Calu3 (cell line): ENCODE measurements at regions not wholly inside any gene's neighbourhood (a gene's known extent, or its start where the extent isn't known, plus 50 kb on each side); places are given as distances from the start of the nearest gene placed in this dataset.

Source experiments
- BruUV-seq: library from RNA; stranded (reverse); fragments of 400-500 nt; replicated peaks from 2 replicates; lab custom pipeline; 2021; lab: Mats Ljungman, UMichigan
- CTCF ChIA-PET: fragments of 300-600 bp; sonication (Branson Sonifier 250); formaldehyde crosslinking; loops from one replicate; lab custom pipeline; 2022; ENCODE audit warnings: antibody characterized with exemption; lab: Charles Lee
- DNase-seq: peaks from one replicate; pipeline ENCODE4 v3.0.0; 2022
- H3K27ac Mint-ChIP-seq: one replicate; pipeline ENCODE4 v1.8.0; 2022; ENCODE audit warnings: mixed read lengths; ENCODE audit not compliant: unreplicated experiment
- H3K27me3 Mint-ChIP-seq: one replicate; pipeline ENCODE4 v1.8.0; 2022; ENCODE audit warnings: mixed read lengths; ENCODE audit not compliant: unreplicated experiment
- H3K36me3 Mint-ChIP-seq: one replicate; pipeline ENCODE4 v1.8.0; 2022; ENCODE audit warnings: mild to moderate bottlenecking, moderate library complexity, mixed read lengths; ENCODE audit not compliant: insufficient read depth, unreplicated experiment
- H3K4me1 Mint-ChIP-seq: one replicate; pipeline ENCODE4 v1.8.0; 2022; ENCODE audit warnings: mild to moderate bottlenecking, low read depth, mixed read lengths; ENCODE audit not compliant: unreplicated experiment
- H3K4me3 Mint-ChIP-seq: one replicate; pipeline ENCODE4 v1.8.0; 2022; ENCODE audit warnings: mild to moderate bottlenecking, low read depth, moderate library complexity, mixed read lengths; ENCODE audit not compliant: unreplicated experiment
- H3K9me3 Mint-ChIP-seq: one replicate; pipeline ENCODE4 v1.8.0; 2022; ENCODE audit warnings: low read depth, mixed read lengths; ENCODE audit not compliant: unreplicated experiment
- intact Hi-C: fragments of 100-400 bp; cut with micrococcal nuclease; formaldehyde crosslinking; loops from one replicate; pipeline ENCODE4 v1.10.0; 2022; ENCODE audit not compliant: unreplicated experiment
- TF ChIP-seq, protein P1 (sequence below): fragments of 200-600 bp; IDR thresholded peaks from one replicate; pipeline ENCODE4 v1.8.0; 2022; ENCODE audit warnings: antibody characterized with exemption; ENCODE audit not compliant: unreplicated experiment

GRCh38 chr3:66753670-66754069 lies 244.4 kb upstream of the KBTBD8 start:
- TF ChIP-seq, protein P1, sequence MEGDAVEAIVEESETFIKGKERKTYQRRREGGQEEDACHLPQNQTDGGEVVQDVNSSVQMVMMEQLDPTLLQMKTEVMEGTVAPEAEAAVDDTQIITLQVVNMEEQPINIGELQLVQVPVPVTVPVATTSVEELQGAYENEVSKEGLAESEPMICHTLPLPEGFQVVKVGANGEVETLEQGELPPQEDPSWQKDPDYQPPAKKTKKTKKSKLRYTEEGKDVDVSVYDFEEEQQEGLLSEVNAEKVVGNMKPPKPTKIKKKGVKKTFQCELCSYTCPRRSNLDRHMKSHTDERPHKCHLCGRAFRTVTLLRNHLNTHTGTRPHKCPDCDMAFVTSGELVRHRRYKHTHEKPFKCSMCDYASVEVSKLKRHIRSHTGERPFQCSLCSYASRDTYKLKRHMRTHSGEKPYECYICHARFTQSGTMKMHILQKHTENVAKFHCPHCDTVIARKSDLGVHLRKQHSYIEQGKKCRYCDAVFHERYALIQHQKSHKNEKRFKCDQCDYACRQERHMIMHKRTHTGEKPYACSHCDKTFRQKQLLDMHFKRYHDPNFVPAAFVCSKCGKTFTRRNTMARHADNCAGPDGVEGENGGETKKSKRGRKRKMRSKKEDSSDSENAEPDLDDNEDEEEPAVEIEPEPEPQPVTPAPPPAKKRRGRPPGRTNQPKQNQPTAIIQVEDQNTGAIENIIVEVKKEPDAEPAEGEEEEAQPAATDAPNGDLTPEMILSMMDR, result no peak
- no peak overlapping the region for H3K4me3 Mint-ChIP-seq
- H3K9me3 Mint-ChIP-seq, result no peaks in the 10 kb centered on the region
- H3K27ac Mint-ChIP-seq, result no peak overlapping the region
- H3K27me3 Mint-ChIP-seq, result no peaks in the 10 kb centered on the region
- CTCF ChIA-PET, result no interaction called here
- H3K4me1 Mint-ChIP-seq, result no peaks in the 10 kb centered on the region
- BruUV-seq, result no TSS peak
- no peak for DNase-seq
- intact Hi-C loops, result no loop called here
- no peaks in the 10 kb centered on the region for H3K36me3 Mint-ChIP-seq

DNA sequence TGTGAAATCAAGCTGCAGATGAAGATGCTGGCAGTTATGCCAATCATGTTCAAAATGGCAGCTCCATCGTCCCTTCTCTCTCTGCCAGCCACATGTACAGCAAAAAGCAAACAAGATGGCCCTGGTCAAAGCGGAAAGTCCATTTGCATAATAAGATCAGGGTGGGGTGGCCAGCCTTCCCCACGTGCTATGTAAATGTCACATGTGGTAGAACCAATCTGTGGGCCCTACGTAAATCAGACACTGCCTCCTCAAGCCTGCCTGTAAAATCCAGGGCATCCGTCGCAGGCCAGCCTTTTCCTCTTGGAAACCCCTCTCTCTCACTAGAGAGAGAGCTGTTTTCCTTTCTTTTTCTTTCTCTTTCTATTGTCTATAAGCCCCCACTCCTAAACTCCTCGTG lies 243.5 kb upstream of the KBTBD8 start:
- H3K4me1 Mint-ChIP-seq, result no peaks in the 10 kb centered on the region
- TF ChIP-seq, protein P1, result no peak
- CTCF ChIA-PET, result no interaction called here
- BruUV-seq, result no TSS peak
- no peak for DNase-seq
- no peaks in the 10 kb centered on the region for H3K36me3 Mint-ChIP-seq
- H3K4me3 Mint-ChIP-seq, result no peak overlapping the region
- H3K9me3 Mint-ChIP-seq, result no peaks in the 10 kb centered on the region
- H3K27me3 Mint-ChIP-seq, result no peaks in the 10 kb centered on the region
- intact Hi-C loops, result no loop called here
- H3K27ac Mint-ChIP-seq, result no peak overlapping the region

- H3K36me3 Mint-ChIP-seq, result no peaks in the 10 kb centered on the region
- intact Hi-C loops, result no loop called here
- DNase-seq, result no peak
- H3K9me3 Mint-ChIP-seq, result no peaks in the 10 kb centered on the region
- no peak overlapping the region for H3K27ac Mint-ChIP-seq
- H3K4me1 Mint-ChIP-seq, result no peaks in the 10 kb centered on the region
- H3K27me3 Mint-ChIP-seq, result no peaks in the 10 kb centered on the region
- CTCF ChIA-PET, result no interaction called here
- H3K4me3 Mint-ChIP-seq, result no peak overlapping the region
- BruUV-seq, result no TSS peak
- TF ChIP-seq, protein P1, result no peak
These were observed 242.2 kb upstream of the KBTBD8 start for GRCh38 chr3:66755924-66756323.

- intact Hi-C loops, result no loop called here
- no peaks in the 10 kb centered on the region for H3K36me3 Mint-ChIP-seq
These were observed 241.6 kb upstream of the KBTBD8 start for GRCh38 chr3:66756468-66757036.

More at GRCh38 chr3:66756468-66757036, 241.6 kb upstream of the KBTBD8 start:
- CTCF ChIA-PET, result no interaction called here
- no peak for DNase-seq
- Mint-ChIP-seq H3K9me3 (no peaks in the 10 kb centered on the region), H3K4me1 (no peaks in the 10 kb centered on the region), H3K27me3 (no peaks in the 10 kb centered on the region), H3K27ac (no peak overlapping the region), H3K4me3 (no peak overlapping the region)
- TF ChIP-seq, protein P1, result no peak
- BruUV-seq, result no TSS peak
